Body of pancreas (tissue), 4 donors: ENCODE measurements at regions not wholly inside any gene's neighbourhood (a gene's known extent, or its start where the extent isn't known, plus 50 kb on each side); places are given as distances from the start of the nearest gene placed in this dataset.

Source experiments
- POLR2A ChIP-seq, 3 donors: fragments of 450-650 bp; IDR thresholded peaks; one replicate each; pipeline ENCODE4 v1.6.1; 2016; ENCODE audit warnings: antibody characterized with exemption in 3 of 3, mild to moderate bottlenecking in 2 of 3
- TF ChIP-seq, protein P1 (sequence below), 7 experiments: fragments of 450-650 bp in 4 of 7; fragments of 200-600 bp in 3 of 7; sonication (generic) in 3 of 7; IDR thresholded peaks; one replicate each; pipeline ENCODE4 v1.5.1; 2016 to 2019; ENCODE audit warnings: antibody characterized with exemption in 7 of 7

DNA sequence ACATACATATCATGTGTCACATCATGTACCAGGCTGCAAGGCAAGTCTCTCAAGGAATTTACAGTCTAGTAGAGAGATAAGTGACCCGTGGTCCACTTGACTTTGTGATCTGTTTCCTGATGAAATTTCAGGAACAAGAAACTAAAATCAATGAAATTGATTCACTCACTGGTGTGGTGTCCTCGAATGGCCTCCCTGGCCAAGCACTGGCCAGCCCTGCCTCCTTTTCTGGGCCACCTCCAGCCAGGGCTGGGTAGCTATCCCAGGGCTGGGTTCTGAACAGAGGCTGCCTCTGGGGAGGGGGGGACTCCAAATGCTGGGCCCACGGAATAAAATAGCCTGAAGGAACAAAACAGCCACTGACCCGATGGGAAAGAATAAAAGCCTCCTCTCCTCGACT, 182.2 kb downstream of the HERPUD2 start:
- TF ChIP-seq, protein P1, sequence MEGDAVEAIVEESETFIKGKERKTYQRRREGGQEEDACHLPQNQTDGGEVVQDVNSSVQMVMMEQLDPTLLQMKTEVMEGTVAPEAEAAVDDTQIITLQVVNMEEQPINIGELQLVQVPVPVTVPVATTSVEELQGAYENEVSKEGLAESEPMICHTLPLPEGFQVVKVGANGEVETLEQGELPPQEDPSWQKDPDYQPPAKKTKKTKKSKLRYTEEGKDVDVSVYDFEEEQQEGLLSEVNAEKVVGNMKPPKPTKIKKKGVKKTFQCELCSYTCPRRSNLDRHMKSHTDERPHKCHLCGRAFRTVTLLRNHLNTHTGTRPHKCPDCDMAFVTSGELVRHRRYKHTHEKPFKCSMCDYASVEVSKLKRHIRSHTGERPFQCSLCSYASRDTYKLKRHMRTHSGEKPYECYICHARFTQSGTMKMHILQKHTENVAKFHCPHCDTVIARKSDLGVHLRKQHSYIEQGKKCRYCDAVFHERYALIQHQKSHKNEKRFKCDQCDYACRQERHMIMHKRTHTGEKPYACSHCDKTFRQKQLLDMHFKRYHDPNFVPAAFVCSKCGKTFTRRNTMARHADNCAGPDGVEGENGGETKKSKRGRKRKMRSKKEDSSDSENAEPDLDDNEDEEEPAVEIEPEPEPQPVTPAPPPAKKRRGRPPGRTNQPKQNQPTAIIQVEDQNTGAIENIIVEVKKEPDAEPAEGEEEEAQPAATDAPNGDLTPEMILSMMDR (IDR thresholded peaks at IDR 0.05), result no peak
- no peak for TF ChIP-seq POLR2A (IDR thresholded peaks at IDR 0.05)
